ENCODE measurements at regions not wholly inside any gene's neighbourhood (a gene's known extent, or its start where the extent isn't known, plus 50 kb on each side); places are given as distances from the start of the nearest gene placed in this dataset.
"Not testable (repeated sequence)": the region's sequence is repeated elsewhere in the genome, so short reads cannot be mapped to it uniquely, and the experiment has no call there.

DNA sequence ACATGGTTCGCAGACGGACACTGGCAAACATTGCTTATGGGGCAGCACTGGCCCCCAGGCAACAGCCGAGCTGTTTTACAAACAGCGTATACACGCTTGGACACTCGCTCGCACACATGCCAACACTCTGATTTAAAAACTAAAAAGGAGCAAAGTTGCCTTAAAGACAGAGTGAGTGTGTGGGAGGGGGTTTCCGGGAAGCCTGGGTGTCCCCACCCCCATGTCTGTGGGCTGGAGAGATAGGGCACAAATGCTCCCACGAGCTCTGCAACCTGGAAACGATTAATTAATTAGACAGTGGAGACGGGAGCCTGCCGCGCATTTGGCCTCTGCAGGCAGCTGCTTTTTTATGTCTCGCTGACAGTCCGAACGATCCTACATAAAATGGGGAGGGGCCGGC lies 107.9 kb upstream of the ZNF469 start (continued):
- TF ChIP-seq CHD4 (IDR thresholded peaks at IDR 0.05; ENCODE audit: borderline replicate concordance) (no peak), ZFP36 (IDR thresholded peaks at IDR 0.05; ENCODE audit: borderline replicate concordance, partially characterized antibody) (no peak)

DNA sequence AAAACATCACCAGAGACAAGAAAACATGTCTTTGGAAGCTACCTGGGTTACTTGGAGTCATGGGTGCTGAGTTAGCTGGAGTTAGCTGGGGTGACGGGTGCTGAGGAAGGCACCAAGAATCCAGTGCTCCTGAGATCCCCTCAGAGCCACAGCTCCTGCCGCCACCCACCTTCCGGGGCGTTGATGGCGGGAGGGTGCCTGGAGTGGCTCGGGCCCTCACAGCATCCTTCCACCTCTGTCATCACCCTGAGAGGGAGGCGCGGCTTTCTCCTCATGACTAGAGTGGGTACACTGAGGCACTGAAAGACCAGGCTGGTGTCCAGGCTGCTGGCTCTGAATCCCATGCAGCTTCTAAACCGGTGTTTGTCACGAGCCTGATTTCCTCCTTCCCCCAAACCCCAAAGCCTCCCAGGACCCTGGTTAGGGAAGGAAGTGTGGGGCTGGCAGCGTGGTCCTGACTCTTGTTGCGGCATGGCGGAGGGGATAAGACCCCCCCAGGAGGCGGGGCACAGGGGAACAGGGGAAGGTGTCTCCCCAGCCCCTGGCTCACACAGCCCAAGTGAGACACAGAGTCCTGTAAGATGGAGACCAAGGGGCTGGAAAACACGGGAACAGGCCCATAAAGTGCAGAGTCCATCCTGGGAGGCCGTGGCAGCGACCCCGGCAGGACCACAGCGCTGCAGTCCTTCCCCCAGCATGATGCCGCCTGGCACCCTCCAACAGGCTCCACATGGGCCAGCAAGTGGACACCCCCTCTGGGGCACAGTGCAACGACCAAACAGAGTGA lies 107.2 kb upstream of the ZNF469 start:
- H3K9me3 ChIP-seq; H3K27ac ChIP-seq; FAIRE-seq; H3K4me3 ChIP-seq; DNase-seq (ENCODE audit: low read depth in 1 of 2, low spot score in 1 of 2); POLR2A ChIA-PET; CTCF ChIA-PET; H3K4me1 ChIP-seq; H3K4me2 ChIP-seq: not testable (repeated sequence)
- 92% methylated on average over 18 of the region's 21 CpGs for WGBS (ENCODE audit: missing lambda C conversion rate)
- ATAC-seq: peak in 1 of 2 experiments; percentile 48; a peak in 2 of 6 replicates

DNA sequence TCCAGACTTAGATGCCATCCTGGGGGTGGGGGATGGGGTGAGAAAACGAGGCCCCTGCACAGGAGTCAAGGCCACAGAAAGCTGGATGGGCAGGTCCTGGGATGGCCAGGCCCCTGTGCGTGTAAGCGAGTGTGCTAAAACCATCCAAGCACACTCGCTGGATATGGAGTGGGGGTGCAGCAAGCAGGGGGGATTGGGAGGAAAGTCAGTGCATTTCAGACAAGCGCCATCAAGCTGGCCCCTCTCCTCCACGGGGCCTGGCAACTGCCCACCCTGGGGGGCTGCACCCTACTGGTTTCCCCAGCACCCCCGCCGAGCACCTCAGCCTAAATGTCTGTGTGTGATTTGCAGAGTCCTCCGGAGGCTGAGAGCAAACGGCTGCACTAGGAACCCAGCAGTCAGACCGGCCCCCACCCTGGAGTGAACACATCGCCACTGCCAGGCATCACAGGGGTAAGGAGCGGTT lies 106.6 kb upstream of the ZNF469 start:
- FAIRE-seq; CTCF ChIA-PET; H3K4me3 ChIP-seq; POLR2A ChIA-PET; DNase-seq (ENCODE audit: low read depth in 1 of 2, low spot score in 1 of 2); H3K4me1 ChIP-seq; H3K9me3 ChIP-seq; H3K27ac ChIP-seq; H3K4me2 ChIP-seq: not testable (repeated sequence)
- WGBS (ENCODE audit: missing lambda C conversion rate): 85% methylated on average over 10 of the region's 13 CpGs
- peak; percentile 39 to 52; a peak in 3 of 6 replicates for ATAC-seq

DNA sequence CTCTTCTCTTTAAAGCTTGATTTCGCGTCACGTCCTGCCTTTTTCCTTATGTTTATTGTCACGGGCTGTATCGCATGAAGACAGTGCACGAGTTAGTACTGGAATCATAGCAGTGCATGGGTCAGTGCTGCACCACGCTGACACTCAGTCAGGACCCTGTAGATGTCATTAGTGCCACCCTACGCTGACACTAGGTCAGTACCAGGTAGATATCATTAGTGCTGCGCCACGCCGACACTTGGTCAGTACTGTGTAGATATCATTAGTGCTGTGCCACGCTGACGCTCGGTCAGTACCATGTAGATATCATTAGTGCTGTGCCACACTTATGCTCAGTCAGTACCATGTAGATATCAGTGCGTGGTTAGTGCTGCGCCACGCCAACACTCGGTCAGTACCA lies 106.2 kb upstream of the ZNF469 start:
- no peak overlapping the region for H3K4me2 ChIP-seq
- TF ChIP-seq POLR2A (IDR thresholded peaks at IDR 0.05; ENCODE audit: low read length) (no peak), BHLHE40 (IDR thresholded peaks at IDR 0.05; ENCODE audit: low read depth, low read length) (no peak), NR3C1 (IDR thresholded peaks at IDR 0.05) (no peak), RNF2 (IDR thresholded peaks at IDR 0.05; ENCODE audit: borderline replicate concordance, low read depth) (no peak)
- TF ChIP-seq, protein P1, sequence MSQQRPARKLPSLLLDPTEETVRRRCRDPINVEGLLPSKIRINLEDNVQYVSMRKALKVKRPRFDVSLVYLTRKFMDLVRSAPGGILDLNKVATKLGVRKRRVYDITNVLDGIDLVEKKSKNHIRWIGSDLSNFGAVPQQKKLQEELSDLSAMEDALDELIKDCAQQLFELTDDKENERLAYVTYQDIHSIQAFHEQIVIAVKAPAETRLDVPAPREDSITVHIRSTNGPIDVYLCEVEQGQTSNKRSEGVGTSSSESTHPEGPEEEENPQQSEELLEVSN (IDR thresholded peaks at IDR 0.05; ENCODE audit: borderline replicate concordance, low read depth): no peak
- TF ChIP-seq, protein P2, sequence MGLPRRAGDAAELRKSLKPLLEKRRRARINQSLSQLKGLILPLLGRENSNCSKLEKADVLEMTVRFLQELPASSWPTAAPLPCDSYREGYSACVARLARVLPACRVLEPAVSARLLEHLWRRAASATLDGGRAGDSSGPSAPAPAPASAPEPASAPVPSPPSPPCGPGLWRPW (IDR thresholded peaks at IDR 0.05): no peak
- POLR2A ChIA-PET: no interaction called here
- FAIRE-seq (no peak), ATAC-seq (peak in 1 of 2 experiments; percentile 31; a peak in 2 of 6 replicates), DNase-seq (ENCODE audit: low read depth in 1 of 2, low spot score in 1 of 2) (no peak)
- no peak overlapping the region for H3K27ac ChIP-seq
- no peaks in the 10 kb centered on the region for H3K4me1 ChIP-seq
- CTCF ChIA-PET: no interaction called here
- no peak overlapping the region for H3K4me3 ChIP-seq
- 95% methylated on average over 16 of the region's 18 CpGs for WGBS (ENCODE audit: missing lambda C conversion rate)
- peaks cover 8% of the 10 kb centered on the region; the same call in 1 of the 3 replicates for H3K9me3 ChIP-seq

DNA sequence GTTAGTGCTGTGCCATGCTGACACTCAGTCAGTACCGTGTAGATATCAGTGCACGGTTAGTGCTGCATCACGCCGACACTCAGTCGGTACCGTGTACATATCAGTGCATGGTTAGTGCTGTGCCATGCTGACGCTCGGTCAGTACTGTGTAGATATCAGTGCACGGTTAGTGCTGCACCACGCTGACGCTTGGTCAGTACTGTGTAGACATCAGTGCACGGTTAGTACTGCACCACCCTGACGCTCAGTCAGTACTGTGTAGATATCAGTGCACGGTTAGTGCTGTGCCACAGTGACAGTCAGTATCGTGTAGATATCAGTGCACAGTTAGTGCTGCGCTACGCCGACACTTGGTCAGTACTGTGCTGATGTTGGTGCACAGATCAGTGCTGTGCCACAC lies 102.8 kb upstream of the ZNF469 start:
- no peak for ATAC-seq
- no peak overlapping the region for H3K27ac ChIP-seq
- no peak overlapping the region for H3K4me2 ChIP-seq
- DNase-seq (ENCODE audit: low read depth in 1 of 2, low spot score in 1 of 2): no peak
- H3K4me3 ChIP-seq: no peak overlapping the region
- 84% methylated on average over 18 of the region's 18 CpGs for WGBS (ENCODE audit: missing lambda C conversion rate)
- H3K9me3 ChIP-seq: peaks cover 13% of the 10 kb centered on the region; the same call in 2 of the 3 replicates
- FAIRE-seq: no peak
- POLR2A ChIA-PET: no interaction called here
- TF ChIP-seq KDM5A (IDR thresholded peaks at IDR 0.05): no peak
- peaks cover 12% of the 10 kb centered on the region for H3K4me1 ChIP-seq
- CTCF ChIA-PET: no interaction called here

DNA sequence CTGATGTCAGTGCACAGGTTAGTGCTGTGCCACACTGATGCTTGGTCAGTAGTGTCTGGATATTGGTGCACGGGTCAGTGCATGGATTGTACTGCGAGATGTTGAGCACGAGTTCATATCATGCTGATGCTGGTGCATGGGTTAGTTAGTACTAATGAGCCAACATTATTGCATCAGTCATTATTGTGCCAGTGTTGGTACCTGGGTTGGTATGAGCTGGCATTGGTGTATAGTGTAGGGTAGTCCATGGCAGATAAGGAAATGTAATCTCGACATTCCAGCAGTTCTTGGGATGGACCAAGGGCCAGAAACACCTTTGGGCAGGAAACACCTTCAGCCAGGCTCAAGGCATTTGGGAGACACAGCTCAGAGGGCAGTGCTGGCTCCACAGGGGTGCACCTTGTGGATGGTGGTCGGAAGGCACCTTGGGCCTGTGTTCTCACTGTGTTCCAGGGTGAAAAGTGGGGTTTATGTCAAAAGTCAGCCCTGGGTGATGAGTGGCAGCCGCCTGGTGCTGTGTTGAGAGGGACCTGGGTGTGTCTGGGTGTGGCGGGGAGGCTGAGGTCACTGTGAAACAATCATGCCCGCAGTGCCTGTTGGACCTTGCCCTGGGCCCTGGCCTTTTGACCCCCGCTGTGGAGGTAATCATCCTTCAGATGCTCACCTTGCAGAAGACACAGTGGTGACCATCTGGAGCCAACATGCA lies 100.7 kb upstream of the ZNF469 start:
- Histone ChIP-seq H3K4me1 (peaks cover 12% of the 10 kb centered on the region), H3K4me3 (no peak overlapping the region), H3K4me2 (peak overlapping the region; percentile 42; the same call in 2 of the 3 replicates), H3K9me3 (peaks cover 31% of the 10 kb centered on the region), H3K27ac (peak overlapping the region in 1 of 2 experiments; percentile 49; a peak in 3 of 6 replicates)
- POLR2A ChIA-PET: no interaction called here
- TF ChIP-seq MAFK (IDR thresholded peaks at IDR 0.05; ENCODE audit: partially characterized antibody) (no peak), KDM1A (IDR thresholded peaks at IDR 0.05; ENCODE audit: low read depth) (peak; percentile 41; the same call in 1 of the 2 replicates), FOSL2 (IDR thresholded peaks at IDR 0.05) (no peak), FOSL2 (CRISPR knock-in tag; IDR thresholded peaks at IDR 0.05) (no peak), TP53 (CRISPR knock-in tag; IDR thresholded peaks at IDR 0.05) (no peak), ZC3H11A (IDR thresholded peaks at IDR 0.05) (no peak), ZNF302 (CRISPR knock-in tag; IDR thresholded peaks at IDR 0.05) (no peak)
- DNase-seq (ENCODE audit: low read depth in 1 of 2, low spot score in 1 of 2) (peak in 1 of 2 experiments; percentile 22), FAIRE-seq (no peak), ATAC-seq (peak; percentile 47 to 69; a peak in 5 of 6 replicates)
- 67% methylated on average over 8 of the region's 9 CpGs for WGBS (ENCODE audit: missing lambda C conversion rate)
- CTCF ChIA-PET: no interaction called here
